ENCODE measurements at regions not wholly inside any gene's neighbourhood (a gene's known extent, or its start where the extent isn't known, plus 50 kb on each side); places are given as distances from the start of the nearest gene placed in this dataset.

GRCh38 chr2:236943068-236943467 lies 142.6 kb upstream of the COPS8 start:
- DNase-seq (no peak), ATAC-seq (ENCODE audit: insufficient read depth, low FRiP score) (no peak)
- H3K4me1 ChIP-seq (ENCODE audit: control insufficient read depth in 5 of 5, insufficient read depth in 5 of 5, low read length in 5 of 5): peaks cover 0 to 15% (median 5%) of the 10 kb centered on the region in 5 donors
- TF ChIP-seq CTCF (IDR thresholded peaks at IDR 0.05; ENCODE audit: control extremely low read depth, extremely low read depth): no peak
- no peaks in the 10 kb centered on the region for H3K36me3 ChIP-seq (ENCODE audit: control insufficient read depth in 4 of 4, insufficient read depth in 4 of 4, low read length in 4 of 4)
- no peak overlapping the region for H3K9ac ChIP-seq (ENCODE audit: insufficient read depth in 1 of 2, low read length in 2 of 2)
- peaks cover 0 to 8% (median 0%) of the 10 kb centered on the region in 3 donors for H3K27me3 ChIP-seq (ENCODE audit: control insufficient read depth in 3 of 3, insufficient read depth in 3 of 3, low read length in 2 of 3)
- H3K9me3 ChIP-seq (ENCODE audit: control insufficient read depth in 4 of 4, insufficient read depth in 3 of 4, low read length in 3 of 4): no peaks in the 10 kb centered on the region
- no peak overlapping the region for H3K4me3 ChIP-seq
- H3K27ac ChIP-seq (ENCODE audit: low read depth in 1 of 2, low read length in 1 of 2): no peak overlapping the region
- WGBS, 2 donors: 75 to 88% methylated on average over 6 of the region's 6 CpGs

GRCh38 chr2:236943841-236944513 lies 141.7 kb upstream of the COPS8 start:
- H3K9ac ChIP-seq (ENCODE audit: insufficient read depth in 1 of 2, low read length in 2 of 2): no peak overlapping the region
- H3K4me3 ChIP-seq: no peak overlapping the region
- no peaks in the 10 kb centered on the region for H3K9me3 ChIP-seq (ENCODE audit: control insufficient read depth in 4 of 4, insufficient read depth in 3 of 4, low read length in 3 of 4)
- H3K4me1 ChIP-seq (ENCODE audit: control insufficient read depth in 5 of 5, insufficient read depth in 5 of 5, low read length in 5 of 5): peaks cover 0 to 15% (median 5%) of the 10 kb centered on the region in 5 donors
- H3K27ac ChIP-seq (ENCODE audit: low read depth in 1 of 2, low read length in 1 of 2): no peak overlapping the region
- DNase-seq (no peak), ATAC-seq (ENCODE audit: insufficient read depth, low FRiP score) (no peak)
- WGBS, 2 donors: 87 to 91% methylated on average over 3 of the region's 3 CpGs
- no peak for TF ChIP-seq CTCF (IDR thresholded peaks at IDR 0.05; ENCODE audit: control extremely low read depth, extremely low read depth)
- no peaks in the 10 kb centered on the region for H3K36me3 ChIP-seq (ENCODE audit: control insufficient read depth in 4 of 4, insufficient read depth in 4 of 4, low read length in 4 of 4)
- H3K27me3 ChIP-seq (ENCODE audit: control insufficient read depth in 3 of 3, insufficient read depth in 3 of 3, low read length in 2 of 3): peaks cover 0 to 8% (median 0%) of the 10 kb centered on the region in 3 donors

- Histone ChIP-seq H3K4me3 (no peak overlapping the region), H3K9me3 (ENCODE audit: control insufficient read depth in 4 of 4, insufficient read depth in 3 of 4, low read length in 3 of 4) (no peaks in the 10 kb centered on the region), H3K4me1 (ENCODE audit: control insufficient read depth in 5 of 5, insufficient read depth in 5 of 5, low read length in 5 of 5) (peaks cover 0 to 14% (median 5%) of the 10 kb centered on the region in 5 donors), H3K9ac (ENCODE audit: insufficient read depth in 1 of 2, low read length in 2 of 2) (no peak overlapping the region), H3K27me3 (ENCODE audit: control insufficient read depth in 3 of 3, insufficient read depth in 3 of 3, low read length in 2 of 3) (peaks cover 0 to 8% (median 0%) of the 10 kb centered on the region in 3 donors), H3K27ac (ENCODE audit: low read depth in 1 of 2, low read length in 1 of 2) (no peak overlapping the region), H3K36me3 (ENCODE audit: control insufficient read depth in 4 of 4, insufficient read depth in 4 of 4, low read length in 4 of 4) (no peaks in the 10 kb centered on the region)
- ATAC-seq (ENCODE audit: insufficient read depth, low FRiP score): no peak
- no peak for DNase-seq
- 97 to 99% methylated on average over 7 of the region's 7 CpGs for WGBS, 2 donors
- TF ChIP-seq CTCF (IDR thresholded peaks at IDR 0.05; ENCODE audit: control extremely low read depth, extremely low read depth): no peak
Measured at GRCh38 chr2:236944561-236944960, 141.1 kb upstream of the COPS8 start.
